SU-DHL-6 (cell line): ENCODE measurements at regions not wholly inside any gene's neighbourhood (a gene's known extent, or its start where the extent isn't known, plus 50 kb on each side); places are given as distances from the start of the nearest gene placed in this dataset.

Experiments used
- EZH2phosphoT487 ChIP-seq: fragments of 200-600 bp; sonication (generic), shearing (Covaris generic); conservative IDR thresholded peaks from 2 replicates; pipeline ENCODE4 v1.6.1; 2018; ENCODE audit warnings: mild to moderate bottlenecking, antibody characterized with exemption, low read length, moderate library complexity, mixed read lengths
- TF ChIP-seq, protein P1 (sequence below): fragments of 200-600 bp; sonication (generic); IDR thresholded peaks from one replicate; pipeline ENCODE4 v1.5.1; 2017; ENCODE audit warnings: antibody characterized with exemption, mild to moderate bottlenecking, low read length, moderate library complexity; ENCODE audit not compliant: insufficient read depth, poor library complexity, severe bottlenecking

GRCh38 chr19:28401739-28402424 is 811.1 kb downstream of the UQCRFS1 start:
- TF ChIP-seq, protein P1, sequence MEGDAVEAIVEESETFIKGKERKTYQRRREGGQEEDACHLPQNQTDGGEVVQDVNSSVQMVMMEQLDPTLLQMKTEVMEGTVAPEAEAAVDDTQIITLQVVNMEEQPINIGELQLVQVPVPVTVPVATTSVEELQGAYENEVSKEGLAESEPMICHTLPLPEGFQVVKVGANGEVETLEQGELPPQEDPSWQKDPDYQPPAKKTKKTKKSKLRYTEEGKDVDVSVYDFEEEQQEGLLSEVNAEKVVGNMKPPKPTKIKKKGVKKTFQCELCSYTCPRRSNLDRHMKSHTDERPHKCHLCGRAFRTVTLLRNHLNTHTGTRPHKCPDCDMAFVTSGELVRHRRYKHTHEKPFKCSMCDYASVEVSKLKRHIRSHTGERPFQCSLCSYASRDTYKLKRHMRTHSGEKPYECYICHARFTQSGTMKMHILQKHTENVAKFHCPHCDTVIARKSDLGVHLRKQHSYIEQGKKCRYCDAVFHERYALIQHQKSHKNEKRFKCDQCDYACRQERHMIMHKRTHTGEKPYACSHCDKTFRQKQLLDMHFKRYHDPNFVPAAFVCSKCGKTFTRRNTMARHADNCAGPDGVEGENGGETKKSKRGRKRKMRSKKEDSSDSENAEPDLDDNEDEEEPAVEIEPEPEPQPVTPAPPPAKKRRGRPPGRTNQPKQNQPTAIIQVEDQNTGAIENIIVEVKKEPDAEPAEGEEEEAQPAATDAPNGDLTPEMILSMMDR = no peak
- no peak for TF ChIP-seq EZH2phosphoT487
